ENCODE measurements at regions not wholly inside any gene's neighbourhood (a gene's known extent, or its start where the extent isn't known, plus 50 kb on each side); places are given as distances from the start of the nearest gene placed in this dataset.

DNA sequence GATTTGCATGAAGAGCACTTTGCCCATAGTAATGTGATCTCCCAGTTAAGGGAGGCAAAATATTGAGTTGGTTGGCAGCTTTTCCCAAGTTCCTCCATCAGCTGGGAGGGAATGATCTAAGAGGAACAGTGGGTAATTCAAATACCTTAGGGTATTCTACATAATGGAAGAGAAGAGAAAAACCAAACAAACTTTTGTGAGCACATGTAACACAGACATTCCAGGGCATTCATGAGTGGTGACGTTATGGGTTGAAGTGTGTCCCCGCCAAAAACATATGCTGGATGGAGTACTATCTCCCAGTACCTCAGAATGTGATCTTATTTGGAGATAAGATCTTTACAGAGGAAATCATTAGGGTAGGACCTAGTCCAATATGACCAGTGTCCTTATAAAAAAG lies 220.1 kb downstream of the FOXO1 start:
- no peak for DNase-seq (ENCODE audit: extremely low spot score)
- CTCF ChIA-PET: no interaction called here
- TF ChIP-seq FOXK2 (IDR thresholded peaks at IDR 0.05) (no peak), TARDBP (IDR thresholded peaks at IDR 0.05) (no peak), FOXA1 (IDR thresholded peaks at IDR 0.05) (no peak), CTBP1 (IDR thresholded peaks at IDR 0.05; ENCODE audit: borderline replicate concordance) (no peak), ELF4 (IDR thresholded peaks at IDR 0.05) (no peak), BHLHE40 (IDR thresholded peaks at IDR 0.05; ENCODE audit: borderline replicate concordance) (no peak), LEF1 (IDR thresholded peaks at IDR 0.05; ENCODE audit: borderline replicate concordance) (no peak), SP1 (IDR thresholded peaks at IDR 0.05) (no peak), L3MBTL2 (conservative IDR thresholded peaks at IDR 0.05) (no peak), ARNT (IDR thresholded peaks at IDR 0.05) (no peak), SUZ12 (IDR thresholded peaks at IDR 0.05) (no peak), FOXM1 (IDR thresholded peaks at IDR 0.05; ENCODE audit: borderline replicate concordance) (no peak)
- TF ChIP-seq, protein P1, sequence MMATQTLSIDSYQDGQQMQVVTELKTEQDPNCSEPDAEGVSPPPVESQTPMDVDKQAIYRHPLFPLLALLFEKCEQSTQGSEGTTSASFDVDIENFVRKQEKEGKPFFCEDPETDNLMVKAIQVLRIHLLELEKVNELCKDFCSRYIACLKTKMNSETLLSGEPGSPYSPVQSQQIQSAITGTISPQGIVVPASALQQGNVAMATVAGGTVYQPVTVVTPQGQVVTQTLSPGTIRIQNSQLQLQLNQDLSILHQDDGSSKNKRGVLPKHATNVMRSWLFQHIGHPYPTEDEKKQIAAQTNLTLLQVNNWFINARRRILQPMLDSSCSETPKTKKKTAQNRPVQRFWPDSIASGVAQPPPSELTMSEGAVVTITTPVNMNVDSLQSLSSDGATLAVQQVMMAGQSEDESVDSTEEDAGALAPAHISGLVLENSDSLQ (IDR thresholded peaks at IDR 0.05): no peak
- POLR2A ChIA-PET: no interaction called here

DNA sequence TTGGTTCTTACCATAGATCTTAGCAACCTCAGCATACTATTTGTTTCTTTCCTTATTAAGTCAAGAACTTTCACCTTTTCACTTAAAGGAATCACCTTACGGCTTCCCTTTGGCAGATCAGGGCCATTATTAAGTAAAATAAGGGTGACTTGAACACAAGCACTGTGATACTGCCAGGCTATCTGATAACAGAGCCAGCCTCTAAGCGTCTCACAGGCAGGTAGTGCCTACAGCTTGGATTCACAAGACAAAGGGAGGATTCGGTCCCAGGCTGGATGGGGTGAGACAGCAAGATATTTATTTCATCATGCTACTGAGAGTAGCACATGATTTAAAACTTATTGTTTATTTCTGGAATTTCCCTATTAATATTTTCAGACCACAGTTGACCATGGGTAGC lies 218.6 kb downstream of the FOXO1 start:
- ChIA-PET CTCF (no interaction called here), POLR2A (no interaction called here)
- no peak for DNase-seq (ENCODE audit: extremely low spot score)
- no peak for TF ChIP-seq TARDBP (IDR thresholded peaks at IDR 0.05)
- TF ChIP-seq HDGF (IDR thresholded peaks at IDR 0.05; ENCODE audit: borderline replicate concordance): no peak
- TF ChIP-seq CTBP1 (IDR thresholded peaks at IDR 0.05; ENCODE audit: borderline replicate concordance): no peak
- no peak for TF ChIP-seq SP1 (IDR thresholded peaks at IDR 0.05)
- no peak for TF ChIP-seq ZNF384 (IDR thresholded peaks at IDR 0.05)
- no peak for TF ChIP-seq BHLHE40 (IDR thresholded peaks at IDR 0.05; ENCODE audit: borderline replicate concordance)
- no peak for TF ChIP-seq NFRKB (IDR thresholded peaks at IDR 0.05)

DNA sequence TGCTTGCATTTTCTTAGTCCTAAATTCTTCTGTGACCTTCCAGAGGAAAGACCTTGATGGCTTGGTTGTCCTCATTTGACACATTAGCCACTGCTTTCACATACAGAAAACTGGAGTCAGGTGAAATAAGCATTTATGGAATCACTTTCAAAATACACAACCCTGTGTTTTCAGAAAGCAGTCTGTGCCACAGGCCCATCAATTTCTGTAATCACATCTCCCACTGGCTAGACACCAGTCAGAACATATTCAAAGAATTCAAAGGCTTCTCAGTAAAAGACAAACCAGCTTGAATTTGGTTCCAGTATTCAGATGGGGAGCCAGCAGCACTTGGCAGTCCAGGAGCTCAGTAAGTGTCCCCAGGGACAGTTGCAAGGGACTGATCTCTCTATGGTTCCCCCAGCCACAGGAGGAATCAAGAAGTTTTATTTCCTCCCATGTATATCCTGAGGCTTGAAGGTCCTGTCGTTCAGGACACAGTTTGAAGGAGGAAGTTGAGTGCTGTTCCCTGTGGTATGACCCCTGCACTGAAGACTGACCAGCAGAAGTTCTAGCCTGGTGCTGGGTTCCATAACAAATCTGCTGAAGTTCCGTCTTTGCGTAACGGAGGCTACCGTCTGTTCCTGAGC lies 214.3 kb downstream of the FOXO1 start:
- POLR2A ChIA-PET: no interaction called here
- CTCF ChIA-PET: no interaction called here
- no peak for DNase-seq (ENCODE audit: extremely low spot score)
- TF ChIP-seq TARDBP (IDR thresholded peaks at IDR 0.05): no peak
- no peak for TF ChIP-seq ZNF384 (IDR thresholded peaks at IDR 0.05)
- no peak for TF ChIP-seq NFRKB (IDR thresholded peaks at IDR 0.05)
- no peak for TF ChIP-seq FOXM1 (IDR thresholded peaks at IDR 0.05; ENCODE audit: borderline replicate concordance)
- no peak for TF ChIP-seq SUZ12 (IDR thresholded peaks at IDR 0.05)
- TF ChIP-seq LEF1 (IDR thresholded peaks at IDR 0.05; ENCODE audit: borderline replicate concordance): no peak

DNA sequence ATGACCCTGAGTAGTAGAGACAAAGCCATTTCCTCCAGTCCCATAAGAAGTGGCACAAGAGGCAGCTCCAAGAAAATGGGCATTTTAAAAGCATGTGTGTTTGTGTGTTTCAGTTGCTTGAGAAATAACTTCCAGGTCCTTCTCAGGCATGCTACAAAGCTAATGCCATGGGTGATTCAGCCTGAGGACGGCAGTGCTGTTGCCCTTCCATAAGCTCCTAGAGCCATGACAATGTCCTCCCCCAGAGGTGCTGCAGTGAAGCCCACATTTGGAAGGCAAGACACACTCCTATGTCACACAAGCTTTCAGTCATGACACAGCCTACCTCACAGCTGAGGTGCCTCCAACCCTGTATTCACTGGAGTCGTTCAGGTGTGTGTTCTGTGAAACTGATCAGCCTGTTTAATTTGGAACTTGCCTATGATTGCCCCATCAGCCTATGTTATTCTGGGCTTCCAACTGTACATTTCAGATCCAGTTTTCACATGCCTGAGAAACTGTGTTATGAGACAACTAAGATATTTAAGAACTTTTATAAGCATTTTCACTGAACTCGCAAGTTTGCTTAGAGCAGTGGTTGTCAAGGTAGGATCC lies 213.6 kb downstream of the FOXO1 start:
- ChIA-PET POLR2A (no interaction called here), CTCF (no interaction called here)
- DNase-seq (ENCODE audit: extremely low spot score): no peak
- TF ChIP-seq HDGF (IDR thresholded peaks at IDR 0.05; ENCODE audit: borderline replicate concordance) (no peak), FOXK2 (IDR thresholded peaks at IDR 0.05) (no peak), ELF4 (IDR thresholded peaks at IDR 0.05) (no peak), CTBP1 (IDR thresholded peaks at IDR 0.05; ENCODE audit: borderline replicate concordance) (no peak), SUZ12 (IDR thresholded peaks at IDR 0.05) (no peak), NFRKB (IDR thresholded peaks at IDR 0.05) (no peak), ZNF384 (IDR thresholded peaks at IDR 0.05) (no peak), BHLHE40 (IDR thresholded peaks at IDR 0.05; ENCODE audit: borderline replicate concordance) (no peak), FOXA1 (IDR thresholded peaks at IDR 0.05) (no peak), L3MBTL2 (conservative IDR thresholded peaks at IDR 0.05) (no peak), TARDBP (IDR thresholded peaks at IDR 0.05) (no peak), SP1 (IDR thresholded peaks at IDR 0.05) (no peak), ARNT (IDR thresholded peaks at IDR 0.05) (no peak), FOXM1 (IDR thresholded peaks at IDR 0.05; ENCODE audit: borderline replicate concordance) (no peak), LEF1 (IDR thresholded peaks at IDR 0.05; ENCODE audit: borderline replicate concordance) (no peak)
- TF ChIP-seq, protein P1 (IDR thresholded peaks at IDR 0.05): no peak

DNA sequence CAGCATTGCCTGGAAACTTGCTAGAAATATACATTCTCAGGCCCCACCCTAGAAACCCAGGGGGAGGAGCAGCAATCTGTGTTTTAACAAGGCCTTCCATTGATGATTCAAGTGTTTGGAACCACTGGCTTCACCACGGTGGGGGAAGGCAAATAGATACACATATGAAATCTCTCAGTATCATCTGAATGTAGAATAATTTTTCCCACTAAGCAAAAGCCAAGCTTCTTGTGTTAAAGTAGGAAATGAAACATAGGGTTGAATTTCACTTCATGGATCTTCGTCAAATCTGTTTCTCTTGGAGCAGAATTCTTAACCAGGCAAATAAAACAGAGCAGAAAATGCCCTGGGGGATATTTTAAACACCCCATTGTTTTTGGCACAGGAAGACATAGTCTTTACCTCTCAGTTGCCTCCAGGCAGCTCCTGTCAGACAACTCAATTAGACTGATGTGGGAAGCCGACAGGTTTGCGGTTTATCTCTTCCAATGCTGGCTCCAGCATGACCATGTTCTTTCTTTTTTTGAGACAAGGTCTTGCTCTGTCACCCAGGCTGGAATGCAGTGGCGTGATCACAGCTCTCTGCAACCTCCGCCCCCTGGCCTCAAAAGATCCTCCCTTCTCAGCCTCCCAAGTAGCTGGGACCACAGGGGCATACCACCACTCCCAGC lies 213.0 kb downstream of the FOXO1 start:
- POLR2A ChIA-PET: no interaction called here

More for the DNA sequence above, 213.0 kb downstream of the FOXO1 start:
- CTCF ChIA-PET: no interaction called here
- no peak for TF ChIP-seq LEF1 (IDR thresholded peaks at IDR 0.05; ENCODE audit: borderline replicate concordance)
- no peak for TF ChIP-seq NFRKB (IDR thresholded peaks at IDR 0.05)
- TF ChIP-seq, protein P1 (IDR thresholded peaks at IDR 0.05): no peak
- TF ChIP-seq SP1 (IDR thresholded peaks at IDR 0.05): no peak
- no peak for TF ChIP-seq ZNF384 (IDR thresholded peaks at IDR 0.05)
- TF ChIP-seq BHLHE40 (IDR thresholded peaks at IDR 0.05; ENCODE audit: borderline replicate concordance): no peak
- no peak for TF ChIP-seq ELF4 (IDR thresholded peaks at IDR 0.05)
- no peak for TF ChIP-seq FOXA1 (IDR thresholded peaks at IDR 0.05)
- TF ChIP-seq CTBP1 (IDR thresholded peaks at IDR 0.05; ENCODE audit: borderline replicate concordance): no peak
- TF ChIP-seq FOXM1 (IDR thresholded peaks at IDR 0.05; ENCODE audit: borderline replicate concordance): no peak
- no peak for TF ChIP-seq FOXK2 (IDR thresholded peaks at IDR 0.05)
- TF ChIP-seq TARDBP (IDR thresholded peaks at IDR 0.05): no peak
- TF ChIP-seq L3MBTL2 (conservative IDR thresholded peaks at IDR 0.05): no peak
- no peak for DNase-seq (ENCODE audit: extremely low spot score)
